ENCODE measurements at regions not wholly inside any gene's neighbourhood (a gene's known extent, or its start where the extent isn't known, plus 50 kb on each side); places are given as distances from the start of the nearest gene placed in this dataset.

- no peak for DNase-seq
- no peak overlapping the region for H3K4me3 Mint-ChIP-seq
- no peak overlapping the region for H3K27ac ChIP-seq (ENCODE audit: low read depth, low read length)
- no peaks in the 10 kb centered on the region for H3K9me3 ChIP-seq (ENCODE audit: control insufficient read depth in 2 of 3, low read length in 3 of 3)
- H3K27ac Mint-ChIP-seq: no peak overlapping the region
- ChIA-PET CTCF (no interaction called here), POLR2A (no interaction called here)
- H3K4me1 ChIP-seq (ENCODE audit: control insufficient read depth in 2 of 2, insufficient read depth in 2 of 2, low read length in 2 of 2): no peaks in the 10 kb centered on the region
- no peaks in the 10 kb centered on the region for H3K36me3 Mint-ChIP-seq
- peaks cover 0 to 5% (median 0%) of the 10 kb centered on the region in 5 donors for H3K27me3 Mint-ChIP-seq
- intact Hi-C loops (cut with micrococcal nuclease): no loop called here
- peaks cover 0 to 18% (median 5%) of the 10 kb centered on the region in 11 donors for H3K9me3 Mint-ChIP-seq
- H3K36me3 ChIP-seq (ENCODE audit: control insufficient read depth in 2 of 3, insufficient read depth in 3 of 3, low read length in 3 of 3): no peaks in the 10 kb centered on the region
- no peak overlapping the region for H3K4me3 ChIP-seq (ENCODE audit: low read length)
- H3K27me3 ChIP-seq (ENCODE audit: control insufficient read depth in 2 of 2, insufficient read depth in 2 of 2, low read length in 2 of 2): no peaks in the 10 kb centered on the region
- H3K4me1 Mint-ChIP-seq: peaks cover 0 to 4% (median 0%) of the 10 kb centered on the region in 7 donors
- ATAC-seq: no peak
These were observed 79.5 kb upstream of the SLC8A1 start for GRCh38 chr2:40531359-40531758.

DNA sequence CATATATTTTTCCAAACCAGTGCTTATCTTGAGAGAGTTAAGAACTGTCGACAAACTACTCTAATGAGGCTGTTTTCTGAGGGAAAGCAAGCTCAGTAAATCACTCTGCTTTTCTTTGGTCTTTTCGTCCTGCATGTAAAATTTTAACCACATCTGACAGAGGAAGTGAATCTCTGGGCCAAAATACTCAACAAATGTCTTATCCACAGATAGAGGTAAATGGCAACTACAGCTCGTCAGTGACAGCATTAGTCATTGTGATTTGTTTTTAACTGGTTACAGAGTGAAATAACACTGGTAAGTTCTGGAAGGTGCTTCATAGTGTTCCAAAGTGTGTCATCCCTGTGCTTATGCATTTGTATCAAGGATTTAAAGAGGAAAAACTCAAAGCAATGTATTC, 82.6 kb upstream of the SLC8A1 start:
- no peak overlapping the region for H3K4me3 Mint-ChIP-seq
- ChIA-PET CTCF (no interaction called here), POLR2A (no interaction called here)
- H3K36me3 ChIP-seq (ENCODE audit: control insufficient read depth in 2 of 3, insufficient read depth in 3 of 3, low read length in 3 of 3): no peaks in the 10 kb centered on the region
- no peaks in the 10 kb centered on the region for H3K27me3 ChIP-seq (ENCODE audit: control insufficient read depth in 2 of 2, insufficient read depth in 2 of 2, low read length in 2 of 2)
- H3K4me1 ChIP-seq (ENCODE audit: control insufficient read depth in 2 of 2, insufficient read depth in 2 of 2, low read length in 2 of 2): no peaks in the 10 kb centered on the region
- H3K9me3 Mint-ChIP-seq: peaks cover 0 to 4% (median 0%) of the 10 kb centered on the region in 11 donors
- no peak overlapping the region for H3K27ac Mint-ChIP-seq
- no peak overlapping the region for H3K4me3 ChIP-seq (ENCODE audit: low read length)
- DNase-seq (no peak), ATAC-seq (no peak)
- no peaks in the 10 kb centered on the region for H3K9me3 ChIP-seq (ENCODE audit: control insufficient read depth in 2 of 3, low read length in 3 of 3)
- peaks cover 0 to 4% (median 0%) of the 10 kb centered on the region in 7 donors for H3K4me1 Mint-ChIP-seq
- no peaks in the 10 kb centered on the region for H3K36me3 Mint-ChIP-seq
- intact Hi-C loops (cut with micrococcal nuclease): no loop called here
- H3K27ac ChIP-seq (ENCODE audit: low read depth, low read length): no peak overlapping the region
- peaks cover 0 to 5% (median 0%) of the 10 kb centered on the region in 5 donors for H3K27me3 Mint-ChIP-seq

DNA sequence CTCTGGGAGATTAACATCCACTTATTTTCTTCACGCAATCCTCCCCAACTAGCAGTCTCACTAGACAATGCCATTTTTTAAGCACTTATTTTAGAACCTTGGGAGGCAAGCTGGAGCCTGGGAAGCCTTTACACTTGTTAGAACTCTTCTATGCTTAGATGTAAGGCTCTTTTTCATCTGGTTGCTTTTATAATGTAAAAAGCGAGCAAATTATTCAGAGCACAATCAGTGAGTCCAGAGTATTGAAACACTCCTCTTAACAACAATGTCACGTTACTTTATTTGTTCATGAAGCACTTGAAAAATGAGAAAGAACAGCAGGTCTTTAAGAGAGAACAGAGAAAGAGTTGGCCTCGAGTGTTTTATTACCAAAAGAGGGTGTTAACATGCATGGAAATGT, 84.1 kb upstream of the SLC8A1 start:
- DNase-seq (no peak), ATAC-seq (no peak)
- H3K27ac ChIP-seq (ENCODE audit: low read depth, low read length): no peak overlapping the region
- H3K9me3 ChIP-seq (ENCODE audit: control insufficient read depth in 2 of 3, low read length in 3 of 3): no peaks in the 10 kb centered on the region
- ChIA-PET CTCF (no interaction called here), POLR2A (no interaction called here)
- Mint-ChIP-seq H3K27ac (no peak overlapping the region), H3K4me1 (peaks cover 0 to 4% (median 0%) of the 10 kb centered on the region in 7 donors), H3K4me3 (no peak overlapping the region), H3K36me3 (no peaks in the 10 kb centered on the region), H3K27me3 (peaks cover 0 to 5% (median 0%) of the 10 kb centered on the region in 5 donors), H3K9me3 (peaks cover 0 to 4% (median 0%) of the 10 kb centered on the region in 11 donors)
- H3K36me3 ChIP-seq (ENCODE audit: control insufficient read depth in 2 of 3, insufficient read depth in 3 of 3, low read length in 3 of 3): no peaks in the 10 kb centered on the region
- no peaks in the 10 kb centered on the region for H3K4me1 ChIP-seq (ENCODE audit: control insufficient read depth in 2 of 2, insufficient read depth in 2 of 2, low read length in 2 of 2)
- no peak overlapping the region for H3K4me3 ChIP-seq (ENCODE audit: low read length)
- intact Hi-C loops (cut with micrococcal nuclease): no loop called here
- H3K27me3 ChIP-seq (ENCODE audit: control insufficient read depth in 2 of 2, insufficient read depth in 2 of 2, low read length in 2 of 2): no peaks in the 10 kb centered on the region

- Histone ChIP-seq H3K9me3 (ENCODE audit: control insufficient read depth in 2 of 3, low read length in 3 of 3) (no peaks in the 10 kb centered on the region), H3K4me1 (ENCODE audit: control insufficient read depth in 2 of 2, insufficient read depth in 2 of 2, low read length in 2 of 2) (no peaks in the 10 kb centered on the region), H3K27ac (ENCODE audit: low read depth, low read length) (no peak overlapping the region), H3K27me3 (ENCODE audit: control insufficient read depth in 2 of 2, insufficient read depth in 2 of 2, low read length in 2 of 2) (no peaks in the 10 kb centered on the region), H3K4me3 (ENCODE audit: low read length) (no peak overlapping the region), H3K36me3 (ENCODE audit: control insufficient read depth in 2 of 3, insufficient read depth in 3 of 3, low read length in 3 of 3) (no peaks in the 10 kb centered on the region)
- peaks cover 0 to 10% (median 0%) of the 10 kb centered on the region in 11 donors for H3K9me3 Mint-ChIP-seq
- peaks cover 0 to 5% (median 0%) of the 10 kb centered on the region in 5 donors for H3K27me3 Mint-ChIP-seq
- POLR2A ChIA-PET: no interaction called here
- peaks cover 0 to 1% (median 0%) of the 10 kb centered on the region in 7 donors for H3K4me1 Mint-ChIP-seq
- DNase-seq: no peak
- CTCF ChIA-PET: no interaction called here
- H3K27ac Mint-ChIP-seq: no peak overlapping the region
- H3K36me3 Mint-ChIP-seq: no peaks in the 10 kb centered on the region
- intact Hi-C loops (cut with micrococcal nuclease): no loop called here
- no peak overlapping the region for H3K4me3 Mint-ChIP-seq
- ATAC-seq: no peak
These were observed 88.1 kb upstream of the SLC8A1 start for GRCh38 chr2:40540026-40540425.

DNA sequence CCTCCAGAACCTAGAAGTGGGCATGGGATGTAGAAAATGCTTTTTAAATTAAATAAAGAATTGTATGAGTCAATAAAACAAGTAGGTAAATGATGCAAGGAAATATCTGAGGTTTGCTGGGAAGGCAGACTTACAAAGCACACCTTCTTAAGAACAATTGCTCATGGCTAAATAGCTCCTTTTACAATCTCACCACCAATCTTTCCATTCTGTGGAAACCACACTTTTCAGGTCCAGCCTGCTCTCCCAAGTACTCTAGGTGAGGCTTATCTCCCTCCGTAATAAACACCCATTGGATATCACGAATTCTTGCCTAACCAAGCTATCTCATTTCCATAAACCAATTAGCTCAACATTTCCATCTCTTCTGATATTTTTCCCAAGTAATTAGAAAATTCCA, 91.5 kb upstream of the SLC8A1 start:
- Mint-ChIP-seq H3K4me3 (no peak overlapping the region), H3K9me3 (peaks cover 0 to 6% (median 0%) of the 10 kb centered on the region in 11 donors), H3K36me3 (no peaks in the 10 kb centered on the region), H3K27ac (no peak overlapping the region), H3K27me3 (no peaks in the 10 kb centered on the region), H3K4me1 (peaks cover 0 to 3% (median 0%) of the 10 kb centered on the region in 7 donors)
- Histone ChIP-seq H3K4me1 (ENCODE audit: control insufficient read depth in 2 of 2, insufficient read depth in 2 of 2, low read length in 2 of 2) (no peaks in the 10 kb centered on the region), H3K36me3 (ENCODE audit: control insufficient read depth in 2 of 3, insufficient read depth in 3 of 3, low read length in 3 of 3) (no peaks in the 10 kb centered on the region), H3K4me3 (ENCODE audit: low read length) (no peak overlapping the region), H3K27me3 (ENCODE audit: control insufficient read depth in 2 of 2, insufficient read depth in 2 of 2, low read length in 2 of 2) (no peaks in the 10 kb centered on the region), H3K27ac (ENCODE audit: low read depth, low read length) (no peak overlapping the region), H3K9me3 (ENCODE audit: control insufficient read depth in 2 of 3, low read length in 3 of 3) (no peaks in the 10 kb centered on the region)
- ATAC-seq: no peak
- ChIA-PET CTCF (no interaction called here), POLR2A (no interaction called here)
- intact Hi-C loops (cut with micrococcal nuclease): no loop called here
- no peak for DNase-seq

DNA sequence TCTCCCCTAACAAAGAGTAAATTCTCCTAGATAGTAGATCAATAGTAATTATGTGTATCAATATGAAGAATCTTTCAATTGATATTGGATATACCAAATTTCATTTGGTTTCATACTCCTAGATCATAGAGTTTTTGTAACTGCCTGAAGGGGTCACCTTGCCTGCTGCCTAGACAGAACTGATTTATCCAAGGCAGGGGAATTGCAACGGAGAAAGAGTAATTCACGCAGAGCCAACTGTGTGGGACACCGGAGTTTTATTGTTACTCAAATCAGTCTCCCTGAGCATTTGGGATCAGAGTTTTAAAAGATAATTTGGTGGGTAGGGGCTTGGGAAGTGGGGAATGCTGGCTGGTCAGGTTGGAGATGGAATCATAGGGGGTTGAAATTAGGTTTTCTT, 92.2 kb upstream of the SLC8A1 start:
- Histone ChIP-seq H3K27me3 (ENCODE audit: control insufficient read depth in 2 of 2, insufficient read depth in 2 of 2, low read length in 2 of 2) (no peaks in the 10 kb centered on the region), H3K27ac (ENCODE audit: low read depth, low read length) (no peak overlapping the region), H3K4me1 (ENCODE audit: control insufficient read depth in 2 of 2, insufficient read depth in 2 of 2, low read length in 2 of 2) (no peaks in the 10 kb centered on the region), H3K9me3 (ENCODE audit: control insufficient read depth in 2 of 3, low read length in 3 of 3) (no peaks in the 10 kb centered on the region), H3K36me3 (ENCODE audit: control insufficient read depth in 2 of 3, insufficient read depth in 3 of 3, low read length in 3 of 3) (no peaks in the 10 kb centered on the region), H3K4me3 (ENCODE audit: low read length) (no peak overlapping the region)
- H3K27ac Mint-ChIP-seq: no peak overlapping the region
- no peak for DNase-seq
- H3K4me1 Mint-ChIP-seq: peaks cover 0 to 3% (median 0%) of the 10 kb centered on the region in 7 donors
- ChIA-PET POLR2A (no interaction called here), CTCF (no interaction called here)
- peaks cover 0 to 6% (median 0%) of the 10 kb centered on the region in 11 donors for H3K9me3 Mint-ChIP-seq
- no peak for ATAC-seq
- H3K36me3 Mint-ChIP-seq: no peaks in the 10 kb centered on the region
- H3K4me3 Mint-ChIP-seq: no peak overlapping the region
- intact Hi-C loops (cut with micrococcal nuclease): no loop called here
- no peaks in the 10 kb centered on the region for H3K27me3 Mint-ChIP-seq

- POLR2A ChIA-PET: no interaction called here
- DNase-seq: no peak
- Mint-ChIP-seq H3K9me3 (peaks cover 0 to 6% (median 0%) of the 10 kb centered on the region in 11 donors), H3K36me3 (no peaks in the 10 kb centered on the region), H3K27ac (no peak overlapping the region), H3K4me3 (no peak overlapping the region), H3K4me1 (peaks cover 0 to 3% (median 0%) of the 10 kb centered on the region in 7 donors), H3K27me3 (no peaks in the 10 kb centered on the region)
- H3K4me3 ChIP-seq (ENCODE audit: low read length): no peak overlapping the region
- CTCF ChIA-PET: no interaction called here
- no peaks in the 10 kb centered on the region for H3K9me3 ChIP-seq (ENCODE audit: control insufficient read depth in 2 of 3, low read length in 3 of 3)
- H3K27ac ChIP-seq (ENCODE audit: low read depth, low read length): no peak overlapping the region
- H3K27me3 ChIP-seq (ENCODE audit: control insufficient read depth in 2 of 2, insufficient read depth in 2 of 2, low read length in 2 of 2): no peaks in the 10 kb centered on the region
- ATAC-seq: no peak
- intact Hi-C loops (cut with micrococcal nuclease): no loop called here
- H3K36me3 ChIP-seq (ENCODE audit: control insufficient read depth in 2 of 3, insufficient read depth in 3 of 3, low read length in 3 of 3): no peaks in the 10 kb centered on the region
- no peaks in the 10 kb centered on the region for H3K4me1 ChIP-seq (ENCODE audit: control insufficient read depth in 2 of 2, insufficient read depth in 2 of 2, low read length in 2 of 2)
These were observed 93.8 kb upstream of the SLC8A1 start for GRCh38 chr2:40545645-40546044.
